SK-N-SH (cell line): ENCODE measurements at regions not wholly inside any gene's neighbourhood (a gene's known extent, or its start where the extent isn't known, plus 50 kb on each side); places are given as distances from the start of the nearest gene placed in this dataset.

ENCODE experiments used
- CHD2 ChIP-seq: fragments of 150-350 bp; IDR thresholded peaks from 2 replicates; pipeline ENCODE4 v1.6.1; 2018; ENCODE audit warnings: low read length; ENCODE audit not compliant: partially characterized antibody
- CTCF ChIP-seq: fragments of 200-600 bp; sonication (generic); IDR thresholded peaks from 2 replicates; pipeline ENCODE4 v1.6.1; 2017; ENCODE audit warnings: antibody characterized with exemption, mild to moderate bottlenecking, moderate library complexity
- SMC3 ChIP-seq: IDR thresholded peaks from 2 replicates; pipeline ENCODE4 v1.6.1; 2012; ENCODE audit warnings: low read depth, low read length, improper control_type of control experiment

GRCh38 chr5:20636686-20637085 lies 648.7 kb upstream of the CDH18 start:
- no peak for TF ChIP-seq CTCF
- TF ChIP-seq CHD2 = no peak
- TF ChIP-seq SMC3 = no peak
